ENCODE measurements at regions not wholly inside any gene's neighbourhood (a gene's known extent, or its start where the extent isn't known, plus 50 kb on each side); places are given as distances from the start of the nearest gene placed in this dataset.

DNA sequence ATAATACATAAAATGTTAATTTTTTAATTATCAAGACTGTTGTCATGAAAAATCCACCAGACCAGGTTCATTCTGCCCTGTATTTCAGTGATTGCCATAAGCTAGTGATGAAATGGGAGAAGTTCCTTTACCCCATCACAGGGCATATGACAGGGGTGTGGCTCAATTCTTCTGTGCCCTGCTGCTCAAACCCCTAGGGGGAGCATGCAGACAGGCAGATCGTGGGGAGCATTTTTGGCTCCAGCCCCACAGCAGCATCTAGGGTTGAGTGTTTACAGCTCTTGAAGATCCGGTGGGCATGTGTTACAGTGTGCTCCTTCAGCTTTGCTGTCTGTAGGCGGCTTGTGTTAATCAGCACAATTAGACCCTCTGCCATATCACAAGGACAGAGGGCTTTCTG, 700.7 kb downstream of the PCDH18 start:
- TF ChIP-seq, protein P1, sequence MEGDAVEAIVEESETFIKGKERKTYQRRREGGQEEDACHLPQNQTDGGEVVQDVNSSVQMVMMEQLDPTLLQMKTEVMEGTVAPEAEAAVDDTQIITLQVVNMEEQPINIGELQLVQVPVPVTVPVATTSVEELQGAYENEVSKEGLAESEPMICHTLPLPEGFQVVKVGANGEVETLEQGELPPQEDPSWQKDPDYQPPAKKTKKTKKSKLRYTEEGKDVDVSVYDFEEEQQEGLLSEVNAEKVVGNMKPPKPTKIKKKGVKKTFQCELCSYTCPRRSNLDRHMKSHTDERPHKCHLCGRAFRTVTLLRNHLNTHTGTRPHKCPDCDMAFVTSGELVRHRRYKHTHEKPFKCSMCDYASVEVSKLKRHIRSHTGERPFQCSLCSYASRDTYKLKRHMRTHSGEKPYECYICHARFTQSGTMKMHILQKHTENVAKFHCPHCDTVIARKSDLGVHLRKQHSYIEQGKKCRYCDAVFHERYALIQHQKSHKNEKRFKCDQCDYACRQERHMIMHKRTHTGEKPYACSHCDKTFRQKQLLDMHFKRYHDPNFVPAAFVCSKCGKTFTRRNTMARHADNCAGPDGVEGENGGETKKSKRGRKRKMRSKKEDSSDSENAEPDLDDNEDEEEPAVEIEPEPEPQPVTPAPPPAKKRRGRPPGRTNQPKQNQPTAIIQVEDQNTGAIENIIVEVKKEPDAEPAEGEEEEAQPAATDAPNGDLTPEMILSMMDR (conservative IDR thresholded peaks at IDR 0.05; ENCODE audit: low read depth, low read length), result peak; percentile 29; the same call in 1 of the 2 replicates
- TF ChIP-seq EZH2 (IDR thresholded peaks at IDR 0.05; ENCODE audit: borderline replicate concordance, low read depth, low read length, poor library complexity, severe bottlenecking), result no peak

All from A673 (cell line).